ENCODE measurements at regions not wholly inside any gene's neighbourhood (a gene's known extent, or its start where the extent isn't known, plus 50 kb on each side); places are given as distances from the start of the nearest gene placed in this dataset.

DNA sequence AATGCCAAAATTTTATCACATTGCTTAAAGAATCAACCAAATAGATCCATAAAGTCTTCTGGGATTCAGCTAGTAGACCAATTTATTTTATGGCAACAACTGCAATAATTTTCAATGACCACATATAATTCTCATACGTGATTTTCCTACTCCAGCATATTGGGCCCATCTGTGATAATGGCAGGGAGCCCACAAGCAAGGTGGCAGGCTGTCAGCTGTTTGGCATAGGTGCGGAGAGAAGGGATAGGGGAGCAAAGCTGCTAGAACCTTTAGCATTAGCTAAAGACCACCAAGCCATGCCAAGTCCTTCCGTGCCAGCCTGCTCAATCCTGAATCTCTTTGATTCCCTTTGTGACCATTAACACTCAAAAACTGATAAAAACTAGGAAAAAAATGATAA is 721.2 kb downstream of the XPNPEP1 start:
- Histone ChIP-seq H3K27me3 (no peaks in the 10 kb centered on the region), H3K27ac (no peak overlapping the region), H3K4me1 (no peaks in the 10 kb centered on the region), H3K36me3 (no peaks in the 10 kb centered on the region), H3K9me3 (no peaks in the 10 kb centered on the region), H3K4me3 (no peak overlapping the region)
- TF ChIP-seq, protein P1, sequence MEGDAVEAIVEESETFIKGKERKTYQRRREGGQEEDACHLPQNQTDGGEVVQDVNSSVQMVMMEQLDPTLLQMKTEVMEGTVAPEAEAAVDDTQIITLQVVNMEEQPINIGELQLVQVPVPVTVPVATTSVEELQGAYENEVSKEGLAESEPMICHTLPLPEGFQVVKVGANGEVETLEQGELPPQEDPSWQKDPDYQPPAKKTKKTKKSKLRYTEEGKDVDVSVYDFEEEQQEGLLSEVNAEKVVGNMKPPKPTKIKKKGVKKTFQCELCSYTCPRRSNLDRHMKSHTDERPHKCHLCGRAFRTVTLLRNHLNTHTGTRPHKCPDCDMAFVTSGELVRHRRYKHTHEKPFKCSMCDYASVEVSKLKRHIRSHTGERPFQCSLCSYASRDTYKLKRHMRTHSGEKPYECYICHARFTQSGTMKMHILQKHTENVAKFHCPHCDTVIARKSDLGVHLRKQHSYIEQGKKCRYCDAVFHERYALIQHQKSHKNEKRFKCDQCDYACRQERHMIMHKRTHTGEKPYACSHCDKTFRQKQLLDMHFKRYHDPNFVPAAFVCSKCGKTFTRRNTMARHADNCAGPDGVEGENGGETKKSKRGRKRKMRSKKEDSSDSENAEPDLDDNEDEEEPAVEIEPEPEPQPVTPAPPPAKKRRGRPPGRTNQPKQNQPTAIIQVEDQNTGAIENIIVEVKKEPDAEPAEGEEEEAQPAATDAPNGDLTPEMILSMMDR (IDR thresholded peaks at IDR 0.05) = no peak
- TF ChIP-seq POLR2A (IDR thresholded peaks at IDR 0.05) (no peak), EP300 (IDR thresholded peaks at IDR 0.05) (no peak)
- WGBS, 2 donors = 78 to 83% methylated on average over 3 of the region's 3 CpGs
- no peak for DNase-seq (ENCODE audit: low spot score in 2 of 2)

DNA sequence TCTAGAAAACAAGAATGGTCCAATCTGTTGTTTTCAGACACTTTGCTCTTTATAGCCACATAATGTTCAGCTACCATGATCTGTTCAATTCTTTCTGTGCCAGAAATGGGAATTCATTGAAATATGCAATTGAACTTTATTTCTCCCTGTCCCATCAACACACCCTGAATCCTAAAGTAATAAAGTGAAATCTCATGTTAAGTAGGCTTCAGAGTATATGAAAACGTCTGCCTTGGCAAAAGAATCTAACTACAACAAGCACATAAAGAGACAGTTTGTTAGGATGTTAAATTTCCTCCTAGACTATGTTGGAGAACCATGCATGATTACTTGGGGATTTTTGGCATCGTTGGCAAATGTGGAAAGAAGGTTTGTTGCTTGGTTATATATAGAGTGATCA is 722.7 kb downstream of the XPNPEP1 start:
- TF ChIP-seq, protein P1 (IDR thresholded peaks at IDR 0.05) = no peak
- no peak for TF ChIP-seq EP300 (IDR thresholded peaks at IDR 0.05)
- no peak for TF ChIP-seq POLR2A (IDR thresholded peaks at IDR 0.05)
- H3K36me3 ChIP-seq = no peaks in the 10 kb centered on the region
- no peaks in the 10 kb centered on the region for H3K9me3 ChIP-seq
- H3K4me3 ChIP-seq = no peak overlapping the region
- H3K27me3 ChIP-seq = no peaks in the 10 kb centered on the region
- H3K4me1 ChIP-seq = no peaks in the 10 kb centered on the region
- H3K27ac ChIP-seq = no peak overlapping the region
- whole genome bisulfite sequencing, 2 donors = 57 to 61% methylated on average over 2 of the region's 2 CpGs
- DNase-seq (ENCODE audit: low spot score in 2 of 2) = no peak

DNA sequence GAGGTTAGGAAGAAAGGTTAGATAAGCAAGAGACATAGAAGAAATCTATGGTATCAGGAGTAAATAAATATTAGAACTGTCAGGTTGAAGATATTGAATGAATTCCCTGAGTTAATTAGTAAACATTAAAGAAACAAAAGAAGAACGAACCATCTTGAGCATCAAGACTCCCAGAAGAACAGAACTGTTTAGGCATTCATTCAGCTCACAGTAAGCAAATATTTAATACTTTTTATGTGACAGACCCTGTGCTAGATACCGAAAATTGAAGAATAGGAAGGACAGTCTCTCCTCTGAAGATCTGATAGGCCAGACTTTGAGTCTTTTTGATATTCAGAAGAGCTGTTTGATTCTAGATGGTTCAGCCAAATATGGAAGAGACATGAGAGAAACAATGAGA is 731.5 kb downstream of the XPNPEP1 start:
- H3K4me3 ChIP-seq = no peak overlapping the region
- no peak overlapping the region for H3K27ac ChIP-seq
- 67 to 73% methylated on average over 2 of the region's 2 CpGs for WGBS, 2 donors
- no peaks in the 10 kb centered on the region for H3K27me3 ChIP-seq
- peaks cover 0 to 35% (median 3%) of the 10 kb centered on the region in 4 donors for H3K9me3 ChIP-seq
- no peaks in the 10 kb centered on the region for H3K36me3 ChIP-seq
- no peaks in the 10 kb centered on the region for H3K4me1 ChIP-seq
- DNase-seq (ENCODE audit: low spot score in 2 of 2) = no peak
- TF ChIP-seq POLR2A (IDR thresholded peaks at IDR 0.05) = no peak
- TF ChIP-seq, protein P1 (IDR thresholded peaks at IDR 0.05) = no peak
- no peak for TF ChIP-seq EP300 (IDR thresholded peaks at IDR 0.05)

DNA sequence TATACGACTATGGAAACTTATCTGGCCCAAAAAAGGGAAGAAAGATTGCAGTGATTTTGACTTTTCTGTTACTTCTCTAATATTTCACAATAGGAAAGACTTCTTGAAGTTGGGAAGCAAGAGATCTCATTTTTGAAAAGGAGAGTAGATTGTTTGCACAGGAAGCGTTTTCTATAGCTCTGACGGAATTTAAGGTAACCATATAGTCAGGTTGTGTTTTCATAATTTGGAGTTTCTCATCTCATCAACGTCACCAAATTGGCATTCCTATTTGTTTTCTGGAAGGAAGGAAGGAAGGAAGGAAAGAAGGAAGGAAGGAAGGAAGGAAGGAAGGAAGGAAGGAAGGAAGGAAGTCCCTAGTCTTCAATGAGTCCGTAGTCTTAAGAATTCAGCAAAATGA is 732.0 kb downstream of the XPNPEP1 start:
- Histone ChIP-seq H3K4me1 (no peaks in the 10 kb centered on the region), H3K27me3 (no peaks in the 10 kb centered on the region), H3K9me3 (peaks cover 0 to 39% (median 3%) of the 10 kb centered on the region in 4 donors), H3K36me3 (no peaks in the 10 kb centered on the region), H3K27ac (no peak overlapping the region), H3K4me3 (no peak overlapping the region)
- TF ChIP-seq, protein P1 (IDR thresholded peaks at IDR 0.05) = no peak
- TF ChIP-seq EP300 (IDR thresholded peaks at IDR 0.05) = no peak
- TF ChIP-seq POLR2A (IDR thresholded peaks at IDR 0.05) = no peak
- WGBS, 2 donors = 73 to 85% methylated on average over 5 of the region's 5 CpGs
- DNase-seq (ENCODE audit: low spot score in 2 of 2) = no peak

DNA sequence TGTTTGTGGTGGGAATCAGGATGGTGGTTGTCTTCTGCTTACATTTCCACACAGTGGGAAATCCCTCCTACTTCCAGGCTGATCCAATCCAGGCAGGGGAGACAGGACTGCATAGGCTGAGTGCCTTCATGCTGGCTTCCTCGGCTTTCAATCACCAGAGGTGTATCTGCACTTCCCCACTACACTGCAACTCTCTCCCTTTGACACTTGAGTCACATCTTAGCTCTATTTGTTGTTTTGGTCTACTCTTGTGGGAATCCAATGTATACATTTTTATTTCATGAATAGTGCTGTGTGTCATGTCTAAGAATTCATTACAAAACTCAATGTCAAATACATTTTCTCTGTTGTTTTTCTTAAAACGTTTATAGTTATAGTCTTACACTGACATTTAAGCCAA is 735.6 kb downstream of the XPNPEP1 start:
- H3K27me3 ChIP-seq = no peaks in the 10 kb centered on the region
- no peaks in the 10 kb centered on the region for H3K4me1 ChIP-seq
- H3K36me3 ChIP-seq = no peaks in the 10 kb centered on the region
- 27 to 30% methylated on average over 2 of the region's 2 CpGs for WGBS, 2 donors
- no peak for DNase-seq (ENCODE audit: low spot score in 2 of 2)
- no peak overlapping the region for H3K27ac ChIP-seq
- no peak for TF ChIP-seq POLR2A (IDR thresholded peaks at IDR 0.05)
- TF ChIP-seq, protein P1 (IDR thresholded peaks at IDR 0.05) = no peak
- no peak for TF ChIP-seq EP300 (IDR thresholded peaks at IDR 0.05)
- peaks cover 0 to 60% (median 8%) of the 10 kb centered on the region in 4 donors for H3K9me3 ChIP-seq
- H3K4me3 ChIP-seq = no peak overlapping the region

All from tibial nerve (tissue), 4 donors.